PC-3 (cell line): ENCODE measurements at regions not wholly inside any gene's neighbourhood (a gene's known extent, or its start where the extent isn't known, plus 50 kb on each side); places are given as distances from the start of the nearest gene placed in this dataset.

Experiments
- ATAC-seq: fragments of 200-7000 bp; cut with Tn5 transposase; 2 replicates; pipeline ENCODE4 v1.9.1; 2020; ENCODE audit warnings: mild to moderate bottlenecking, moderate library complexity
- BruUV-seq: library from RNA; stranded (reverse); fragments of 400-500 nt; replicated peaks from 2 replicates; lab custom pipeline; 2021; lab: Mats Ljungman, UMichigan
- CTCF ChIA-PET: fragments of 300-600 bp; sonication (Branson Sonifier 250); formaldehyde crosslinking; loops from one replicate; lab custom pipeline; 2022; ENCODE audit warnings: antibody characterized with exemption; lab: Charles Lee
- POLR2A ChIA-PET: fragments of 300-600 bp; sonication (Branson Sonifier 250); formaldehyde crosslinking; loops from one replicate; lab custom pipeline; 2022; ENCODE audit warnings: antibody characterized with exemption; ENCODE audit not compliant: unreplicated experiment; lab: Charles Lee
- DNase-seq: peaks from one replicate; pipeline ENCODE4 v3.0.0-alpha.2; 2015
- H2AFZ ChIP-seq: fragments of 300-600 bp; sonication (generic); 2 replicates; pipeline ENCODE4 v1.6.0; 2016; ENCODE audit warnings: antibody characterized with exemption, low read length
- H3F3A ChIP-seq: fragments of 300-600 bp; sonication (generic); one replicate; pipeline ENCODE4 v1.6.0; 2017; ENCODE audit warnings: antibody characterized with exemption, low read length, control low read depth, mild to moderate bottlenecking; ENCODE audit not compliant: unreplicated experiment
- H3K27ac ChIP-seq: fragments of 300-600 bp; sonication (generic); 2 replicates; pipeline ENCODE4 v1.5.1; 2016; ENCODE audit warnings: mild to moderate bottlenecking, low read length
- H3K27me3 ChIP-seq: fragments of 300-600 bp; sonication (generic); 2 replicates; pipeline ENCODE4 v1.6.1; 2016; ENCODE audit warnings: low read length, mixed read lengths
- H3K36me3 ChIP-seq: fragments of 300-600 bp; sonication (generic); 2 replicates; pipeline ENCODE4 v1.6.1; 2016; ENCODE audit warnings: low read depth, mixed run types, low read length, mixed read lengths
- H3K4me1 ChIP-seq: fragments of 300-600 bp; sonication (generic); 2 replicates; pipeline ENCODE4 v1.5.1; 2016; ENCODE audit warnings: low read length; ENCODE audit not compliant: insufficient read depth
- H3K4me2 ChIP-seq: fragments of 300-600 bp; sonication (generic); 2 replicates; pipeline ENCODE4 v1.6.0; 2016; ENCODE audit warnings: low read length
- H3K4me3 ChIP-seq: fragments of 300-600 bp; sonication (generic); 2 replicates; pipeline ENCODE4 v1.5.1; 2016; ENCODE audit warnings: mild to moderate bottlenecking, low read length, mixed read lengths
- H3K79me2 ChIP-seq: fragments of 300-600 bp; sonication (generic); 2 replicates; pipeline ENCODE4 v1.6.1; 2017; ENCODE audit warnings: low read length, mixed read lengths
- H3K9ac ChIP-seq: fragments of 300-600 bp; sonication (generic); 2 replicates; pipeline ENCODE4 v1.6.0; 2016; ENCODE audit warnings: mild to moderate bottlenecking, low read length
- H3K9me2 ChIP-seq: fragments of 300-600 bp; sonication (generic); replicated peaks from 2 replicates; pipeline ENCODE4 v1.6.1; 2016; ENCODE audit warnings: mixed run types, low read length, mixed read lengths
- H3K9me3 ChIP-seq: fragments of 300-600 bp; sonication (generic); 2 replicates; pipeline ENCODE4 v1.6.1; 2016; ENCODE audit warnings: low read length, mixed read lengths
- H4K20me1 ChIP-seq: fragments of 300-600 bp; sonication (generic); 2 replicates; pipeline ENCODE4 v1.6.1; 2016; ENCODE audit warnings: low read length, mixed read lengths
- CTCF ChIP-seq: fragments of 300-600 bp; sonication (generic); conservative IDR thresholded peaks from 2 replicates; pipeline ENCODE4 v1.5.1; 2017; ENCODE audit warnings: antibody characterized with exemption, low read depth, mild to moderate bottlenecking, low read length
- EZH2 ChIP-seq: fragments of 300-600 bp; sonication (generic); IDR thresholded peaks from one replicate; pipeline ENCODE4 v1.6.1; 2017; ENCODE audit warnings: antibody characterized with exemption, mild to moderate bottlenecking, low read length; ENCODE audit not compliant: unreplicated experiment
- EZH2phosphoT487 ChIP-seq: fragments of 300-600 bp; sonication (generic); IDR thresholded peaks from 2 replicates; pipeline ENCODE4 v1.6.1; 2018; ENCODE audit warnings: mild to moderate bottlenecking, antibody characterized with exemption, low read length, borderline replicate concordance
- intact Hi-C: fragments of 100-400 bp; cut with micrococcal nuclease; formaldehyde crosslinking; loops from 2 replicates; pipeline ENCODE4 v1.9.0; 2023

DNA sequence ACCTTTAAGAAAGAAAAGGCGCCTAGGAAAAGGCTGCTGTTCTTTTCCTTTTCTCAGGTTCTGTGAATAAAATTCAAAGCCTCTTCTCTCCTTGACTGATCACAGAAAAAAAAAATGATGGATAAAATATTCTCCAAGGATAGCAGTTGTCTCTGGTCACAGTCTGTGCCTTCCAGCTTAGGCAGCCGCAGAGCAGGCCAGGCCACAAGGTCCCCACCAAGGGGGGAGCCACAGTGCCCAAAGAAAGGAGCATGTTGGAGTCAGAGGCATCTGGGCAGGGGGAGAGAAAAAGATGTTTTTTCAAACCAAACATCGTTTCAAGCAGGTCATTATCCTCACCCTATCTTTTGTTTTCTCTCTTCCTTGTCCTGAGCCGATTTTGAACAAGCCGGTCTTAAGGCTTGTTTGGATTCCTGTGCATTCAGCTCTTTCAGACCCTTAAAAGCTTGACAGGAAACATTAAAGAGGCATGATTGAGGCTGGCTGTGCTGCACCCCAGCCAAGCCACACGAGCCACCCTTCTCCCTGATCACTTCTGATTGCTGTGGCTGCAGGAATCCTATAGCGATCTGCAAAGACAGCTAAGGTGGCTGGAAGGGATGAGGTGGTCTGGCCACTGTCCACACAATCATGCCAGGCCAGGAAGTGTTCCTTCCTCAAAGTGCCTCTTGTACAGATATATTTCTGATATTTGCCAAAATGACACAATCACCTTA lies 284.6 kb upstream of the TLE4 start:
- Histone ChIP-seq H3F3A (no peaks in the 10 kb centered on the region), H3K9me3 (no peaks in the 10 kb centered on the region), H3K4me3 (no peak overlapping the region), H3K9ac (no peak overlapping the region), H3K4me1 (peaks cover 3% of the 10 kb centered on the region), H2AFZ (no peak overlapping the region), H3K27me3 (no peaks in the 10 kb centered on the region), H4K20me1 (no peaks in the 10 kb centered on the region), H3K36me3 (no peaks in the 10 kb centered on the region), H3K27ac (no peak overlapping the region), H3K4me2 (no peak overlapping the region), H3K79me2 (no peaks in the 10 kb centered on the region), H3K9me2 (no peaks in the 10 kb centered on the region)
- BruUV-seq: no TSS peak
- ATAC-seq: no peak; the same call in 1 of the 2 replicates
- ChIA-PET CTCF (no interaction called here), POLR2A (no interaction called here)
- intact Hi-C loops: no loop called here
- TF ChIP-seq EZH2phosphoT487: no peak
- TF ChIP-seq EZH2: no peak
- no peak for TF ChIP-seq CTCF
- DNase-seq: peak; percentile 21

DNA sequence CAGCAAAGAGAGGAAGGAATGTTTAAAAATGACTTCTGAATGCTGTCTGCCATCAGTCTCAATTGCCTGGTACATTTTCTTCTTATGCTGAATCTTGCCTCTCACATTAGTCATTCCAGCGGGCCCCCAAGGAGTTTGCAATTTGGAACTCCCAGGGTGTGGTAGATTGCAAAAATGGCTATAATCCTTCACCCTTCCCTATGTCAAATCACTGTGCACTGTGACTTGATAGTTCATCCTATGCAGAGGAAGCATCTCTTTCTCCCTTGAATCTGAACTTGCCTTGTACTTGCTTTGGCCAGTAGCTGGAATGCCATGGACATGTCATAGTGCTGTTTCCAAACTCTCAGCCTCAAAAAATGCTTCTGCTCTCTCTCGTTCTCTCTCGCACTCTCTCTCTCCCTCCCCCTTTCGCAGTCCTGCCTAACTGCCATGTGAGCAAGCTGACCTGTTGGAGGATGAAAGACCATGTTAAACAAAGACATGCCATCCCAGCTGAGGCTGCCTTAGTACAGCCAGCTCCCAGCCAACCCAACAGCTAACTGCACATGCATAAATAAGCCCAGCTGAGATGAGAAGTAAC lies 284.0 kb upstream of the TLE4 start:
- intact Hi-C loops: no loop called here
- POLR2A ChIA-PET: no interaction called here
- ATAC-seq: no peak
- DNase-seq: no peak
- H3K79me2 ChIP-seq: no peaks in the 10 kb centered on the region
- H3K4me1 ChIP-seq: peaks cover 3% of the 10 kb centered on the region
- H3K36me3 ChIP-seq: no peaks in the 10 kb centered on the region
- no peaks in the 10 kb centered on the region for H3K27me3 ChIP-seq
- no peak overlapping the region for H2AFZ ChIP-seq
- no TSS peak for BruUV-seq
- TF ChIP-seq CTCF: no peak
- TF ChIP-seq EZH2: no peak
- no peak for TF ChIP-seq EZH2phosphoT487
- H3K9me3 ChIP-seq: no peaks in the 10 kb centered on the region
- no peak overlapping the region for H3K27ac ChIP-seq
- H3F3A ChIP-seq: no peaks in the 10 kb centered on the region
- H3K9me2 ChIP-seq: no peaks in the 10 kb centered on the region
- H3K9ac ChIP-seq: no peak overlapping the region
- CTCF ChIA-PET: no interaction called here
- H4K20me1 ChIP-seq: no peaks in the 10 kb centered on the region
- no peak overlapping the region for H3K4me3 ChIP-seq
- no peak overlapping the region for H3K4me2 ChIP-seq

DNA sequence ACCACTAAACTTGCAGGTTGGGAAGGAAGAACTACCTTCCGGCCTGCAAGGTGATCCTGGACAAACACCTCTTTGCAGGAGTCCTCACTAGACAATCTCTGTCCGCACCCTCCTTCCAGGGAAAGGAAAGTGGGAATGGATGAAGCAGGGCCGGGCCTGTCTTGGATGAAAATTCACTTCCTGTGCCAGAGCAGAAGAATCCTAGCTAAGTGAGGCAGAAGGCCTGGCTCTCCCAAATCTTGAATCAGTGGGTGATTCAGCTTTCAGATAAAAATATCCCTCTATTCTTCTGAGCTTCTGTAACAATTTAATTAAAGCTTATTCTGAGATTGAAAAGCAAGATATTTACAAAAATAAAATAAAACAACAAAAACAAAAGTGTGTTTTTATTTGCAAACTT lies 281.9 kb upstream of the TLE4 start:
- Histone ChIP-seq H2AFZ (no peak overlapping the region), H3K27ac (no peak overlapping the region), H3K36me3 (no peaks in the 10 kb centered on the region), H3K4me3 (no peak overlapping the region), H3F3A (no peaks in the 10 kb centered on the region), H3K27me3 (no peaks in the 10 kb centered on the region), H3K9me2 (no peaks in the 10 kb centered on the region), H4K20me1 (no peaks in the 10 kb centered on the region), H3K9ac (no peak overlapping the region), H3K79me2 (no peaks in the 10 kb centered on the region), H3K9me3 (no peaks in the 10 kb centered on the region), H3K4me1 (peaks cover 3% of the 10 kb centered on the region), H3K4me2 (no peak overlapping the region)
- intact Hi-C loops: loop anchor here (5.0 kb wide), 1 partner anchor 688 kb away; no protein-coding TSS in a partner anchor
- ChIA-PET CTCF (no interaction called here), POLR2A (no interaction called here)
- no TSS peak for BruUV-seq
- ATAC-seq: no peak
- TF ChIP-seq CTCF: no peak
- TF ChIP-seq EZH2: no peak
- TF ChIP-seq EZH2phosphoT487: no peak
- no peak for DNase-seq
